Kidney glomerular epithelial cell (primary cell): ENCODE measurements at regions not wholly inside any gene's neighbourhood (a gene's known extent, or its start where the extent isn't known, plus 50 kb on each side); places are given as distances from the start of the nearest gene placed in this dataset.

Source experiments
- DNase-seq: peaks from one replicate; lab custom pipeline; 2025; lab: John Stamatoyannopoulos, UW

- DNase-seq = no peak
These were observed 74.4 kb upstream of the ARHGAP32 start for GRCh38 chr11:129266536-129266935.

GRCh38 chr11:129265125-129265788 lies 73.1 kb upstream of the ARHGAP32 start:
- no peak for DNase-seq

GRCh38 chr11:129264114-129264513 lies 72.0 kb upstream of the ARHGAP32 start:
- DNase-seq = no peak

DNA sequence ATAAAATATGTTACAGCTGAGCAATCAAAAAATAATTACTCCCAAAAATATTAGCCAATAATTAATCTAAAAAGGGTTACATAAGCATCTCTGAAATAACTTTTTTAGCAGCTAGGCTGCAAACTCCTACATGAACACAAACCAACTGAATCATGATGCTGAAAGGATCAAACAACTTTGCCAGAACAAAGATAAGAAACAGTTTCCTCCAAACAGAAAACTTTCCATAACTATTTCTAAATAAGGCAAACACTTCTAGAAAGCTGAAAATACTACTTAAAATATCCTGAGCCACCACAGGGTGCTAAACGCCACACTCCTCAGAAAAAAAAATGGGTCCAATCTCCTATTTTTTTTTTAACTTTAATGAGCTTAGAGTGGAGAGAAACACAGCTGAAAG lies 68.6 kb upstream of the ARHGAP32 start:
- DNase-seq = no peak

- DNase-seq = no peak
These were observed 67.8 kb upstream of the ARHGAP32 start for GRCh38 chr11:129259931-129260348.

GRCh38 chr11:129258205-129258604 lies 66.1 kb upstream of the ARHGAP32 start:
- DNase-seq = no peak

DNA sequence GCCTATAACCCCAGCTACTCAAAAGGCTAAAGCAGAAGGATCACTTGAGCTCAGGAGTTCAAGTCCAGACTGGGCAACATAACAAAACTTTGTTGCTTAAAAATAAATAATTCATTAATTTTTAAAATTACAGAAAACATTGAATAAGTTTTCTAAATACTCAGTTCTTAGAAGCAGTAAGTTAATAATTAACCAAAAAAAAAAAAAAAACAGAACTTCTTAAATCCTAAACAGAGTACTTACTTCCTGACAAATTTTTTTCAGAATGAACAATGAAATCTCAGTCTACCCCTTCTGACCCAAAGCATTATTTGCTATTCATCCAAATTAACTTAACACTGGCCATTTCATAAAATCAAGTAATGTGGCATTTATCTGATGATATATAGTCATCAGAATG lies 65.4 kb upstream of the ARHGAP32 start:
- no peak for DNase-seq

- no peak for DNase-seq
These were observed 60.5 kb upstream of the ARHGAP32 start for GRCh38 chr11:129252621-129253020.

DNA sequence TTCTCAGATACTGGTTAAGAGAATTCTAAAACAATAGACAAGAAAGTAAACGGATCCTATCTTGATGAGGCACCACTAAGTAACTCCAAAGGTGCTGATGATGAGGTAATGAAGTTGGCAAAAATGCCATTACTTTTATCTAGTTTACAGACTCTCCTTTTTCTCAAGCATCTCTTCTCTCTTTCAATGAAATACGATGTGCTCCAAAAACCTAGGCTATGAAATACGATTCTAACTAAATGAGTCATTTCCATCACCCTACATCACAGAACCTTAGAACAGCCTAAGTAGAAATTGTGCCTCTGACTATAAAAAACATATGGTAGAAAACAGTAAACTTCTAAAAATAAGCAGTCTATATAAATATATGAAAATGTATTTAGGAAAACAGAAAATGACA lies 58.9 kb upstream of the ARHGAP32 start:
- no peak for DNase-seq

DNA sequence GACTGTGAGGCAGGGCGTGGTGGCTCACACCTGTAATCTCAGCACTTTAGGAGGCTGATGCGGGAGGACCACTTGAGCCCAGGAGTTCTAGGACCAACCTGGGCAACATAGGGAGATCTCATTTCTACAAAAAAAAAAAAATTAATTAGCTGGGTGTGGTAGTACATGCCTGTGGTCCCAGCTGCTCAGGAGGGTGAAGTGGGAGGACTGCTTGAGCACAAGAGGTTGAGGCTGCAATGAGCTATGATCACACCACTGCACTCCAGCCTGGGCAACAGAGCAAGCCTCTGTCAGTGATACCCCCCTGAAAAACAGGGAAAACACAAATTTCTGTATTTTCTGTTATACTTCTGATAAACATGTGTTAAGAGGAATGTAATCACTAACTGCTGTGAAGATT lies 57.8 kb upstream of the ARHGAP32 start:
- no peak for DNase-seq

GRCh38 chr11:129249351-129249750 lies 57.2 kb upstream of the ARHGAP32 start:
- DNase-seq = no peak

- DNase-seq = no peak
These were observed 56.5 kb upstream of the ARHGAP32 start for GRCh38 chr11:129248618-129249017.

- no peak for DNase-seq
These were observed 55.0 kb upstream of the ARHGAP32 start for GRCh38 chr11:129247135-129247534.

- no peak for DNase-seq
These were observed 50.7 kb upstream of the ARHGAP32 start for GRCh38 chr11:129242855-129243254.
